Esophagus (tissue), 2 donors: ENCODE measurements at regions not wholly inside any gene's neighbourhood (a gene's known extent, or its start where the extent isn't known, plus 50 kb on each side); places are given as distances from the start of the nearest gene placed in this dataset.

Experiments
- H3K27ac ChIP-seq, 2 donors: one replicate each; pipeline ENCODE4 v1.5.1; 2013; ENCODE audit warnings: low read depth in 2 of 2, mild to moderate bottlenecking in 2 of 2, inconsistent platforms in 1 of 2, low read length in 1 of 2, moderate library complexity in 1 of 2
- H3K27me3 ChIP-seq, 2 donors: one replicate each; pipeline ENCODE4 v1.6.1; 2013; ENCODE audit warnings: low read length in 2 of 2, control low read depth in 1 of 2, mild to moderate bottlenecking in 1 of 2; ENCODE audit not compliant: insufficient read depth in 2 of 2, control insufficient read depth in 1 of 2
- H3K36me3 ChIP-seq, 2 donors: one replicate each; pipeline ENCODE4 v1.6.1; 2013; ENCODE audit warnings: low read length in 1 of 2; ENCODE audit not compliant: control insufficient read depth in 2 of 2, insufficient read depth in 2 of 2
- H3K4me1 ChIP-seq, 2 donors: one replicate each; pipeline ENCODE4 v1.6.1; 2013; ENCODE audit warnings: low read length in 1 of 2; ENCODE audit not compliant: control insufficient read depth in 2 of 2, insufficient read depth in 2 of 2
- H3K4me3 ChIP-seq, 2 donors: one replicate each; pipeline ENCODE4 v1.5.1; 2013; ENCODE audit warnings: low read length in 2 of 2, mild to moderate bottlenecking in 2 of 2, low read depth in 1 of 2, moderate library complexity in 1 of 2
- H3K9me3 ChIP-seq, 2 donors: one replicate each; pipeline ENCODE4 v1.6.1; 2013; ENCODE audit warnings: mild to moderate bottlenecking in 2 of 2, low read depth in 1 of 2, low read length in 1 of 2, moderate library complexity in 1 of 2; ENCODE audit not compliant: control insufficient read depth in 2 of 2, insufficient read depth in 1 of 2
- WGBS, 2 donors: extraction: QIAGEN DNeasy Blood & Tissue Kit; methylation state at CpG; one replicate each; pipeline ENCODE4 v1.1.7; 2013; 5-methylcytosine and 5-hydroxymethylcytosine counted together
- donor health status: healthy with polysubstance abuse.
- donor health status: Bipolar disorder and iron deficiency.

DNA sequence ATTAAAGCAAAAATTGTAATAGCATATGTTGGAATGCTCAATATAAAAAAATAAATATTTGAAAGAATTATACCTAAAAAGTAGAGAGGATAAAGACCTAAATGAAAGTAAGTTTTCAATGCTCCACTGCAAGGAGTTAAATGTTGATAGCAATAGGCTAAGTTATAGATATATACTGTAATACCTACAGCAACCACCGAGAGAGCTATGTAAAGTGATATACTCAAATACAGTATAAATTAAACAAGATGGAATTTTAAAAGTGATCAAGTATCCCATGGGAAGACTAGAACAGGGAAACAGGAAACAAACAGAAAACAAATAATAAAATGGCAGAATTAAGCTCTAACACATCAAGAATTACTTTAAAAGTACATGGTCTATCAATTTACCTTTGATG lies 73.9 kb downstream of the CASP3 start:
- no peaks in the 10 kb centered on the region for H3K4me1 ChIP-seq
- 34 to 49% methylated on average over 1 of the region's 1 CpG for WGBS, 2 donors
- no peak overlapping the region for H3K4me3 ChIP-seq
- H3K27me3 ChIP-seq = no peaks in the 10 kb centered on the region
- no peaks in the 10 kb centered on the region for H3K36me3 ChIP-seq
- H3K27ac ChIP-seq = no peak overlapping the region
- peaks cover 0 to under 1% of the 10 kb centered on the region in 2 donors for H3K9me3 ChIP-seq

DNA sequence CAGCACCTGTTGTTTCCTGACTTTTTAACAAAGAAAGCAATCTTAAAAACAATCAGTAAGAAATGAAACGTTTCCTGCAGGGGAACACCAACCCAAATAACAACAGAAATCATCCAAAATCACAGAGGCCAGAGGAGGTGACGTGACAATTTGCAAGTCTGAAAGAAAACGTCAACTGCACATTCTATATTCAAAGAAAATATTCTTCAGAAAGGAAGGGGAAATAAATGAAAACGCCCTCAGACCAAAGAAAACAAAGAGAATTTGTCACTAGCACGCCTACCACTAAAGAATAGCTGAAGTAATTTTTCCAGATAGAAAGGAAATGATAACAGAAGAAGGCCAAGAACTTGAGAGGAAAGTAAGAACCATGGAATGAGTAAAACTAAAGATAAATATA lies 74.4 kb downstream of the CASP3 start:
- H3K4me1 ChIP-seq = no peaks in the 10 kb centered on the region
- 53 to 58% methylated on average over 5 of the region's 5 CpGs for WGBS, 2 donors
- no peaks in the 10 kb centered on the region for H3K36me3 ChIP-seq
- no peaks in the 10 kb centered on the region for H3K27me3 ChIP-seq
- H3K4me3 ChIP-seq = no peak overlapping the region
- no peak overlapping the region for H3K27ac ChIP-seq
- H3K9me3 ChIP-seq = no peaks in the 10 kb centered on the region

DNA sequence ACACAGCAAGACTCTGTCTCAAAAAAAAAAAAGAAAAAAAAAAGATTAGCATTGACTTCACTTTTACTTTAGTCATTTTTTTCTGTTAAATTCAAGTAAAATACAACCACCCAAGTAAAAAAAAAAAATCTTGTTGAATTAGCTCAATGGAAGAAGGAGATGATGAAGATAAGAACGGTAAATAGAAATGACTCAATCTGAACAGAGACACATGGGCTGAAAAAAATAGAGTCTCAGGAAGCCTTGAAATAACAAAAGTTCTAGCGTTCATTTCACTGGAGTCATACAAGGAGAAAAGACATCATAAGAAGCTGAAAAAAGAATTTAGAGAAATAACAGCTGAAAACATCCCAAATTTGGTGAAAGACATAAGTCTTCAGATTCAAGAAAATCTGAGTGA lies 75.5 kb downstream of the CASP3 start:
- Histone ChIP-seq H3K27ac (no peak overlapping the region), H3K4me3 (no peak overlapping the region), H3K4me1 (no peaks in the 10 kb centered on the region), H3K9me3 (no peaks in the 10 kb centered on the region), H3K36me3 (no peaks in the 10 kb centered on the region), H3K27me3 (no peaks in the 10 kb centered on the region)
- 67% methylated on average over 2 of the region's 2 CpGs for WGBS, 2 donors

DNA sequence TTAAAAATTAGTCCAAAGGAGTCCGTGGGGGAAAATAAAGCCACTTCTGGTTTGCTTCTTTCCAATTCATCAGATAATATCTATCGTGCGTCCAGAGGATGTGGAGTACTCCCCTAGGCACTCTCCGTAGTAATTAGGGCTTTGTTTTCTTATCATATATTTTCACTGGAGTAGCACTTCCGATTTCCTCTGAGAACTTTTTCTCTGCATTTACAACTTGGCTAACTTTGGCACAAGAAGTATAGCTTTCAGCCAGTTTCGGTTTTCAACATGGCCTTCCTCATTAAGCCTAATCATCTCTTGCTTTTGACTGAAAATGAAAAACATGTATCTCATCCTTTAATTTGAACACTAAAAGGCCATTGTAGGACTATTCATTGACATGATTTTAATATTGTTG lies 80.5 kb downstream of the CASP3 start:
- H3K4me1 ChIP-seq = no peaks in the 10 kb centered on the region
- no peak overlapping the region for H3K4me3 ChIP-seq
- no peak overlapping the region for H3K27ac ChIP-seq
- no peaks in the 10 kb centered on the region for H3K36me3 ChIP-seq
- 77 to 78% methylated on average over 6 of the region's 6 CpGs for WGBS, 2 donors
- H3K9me3 ChIP-seq = no peaks in the 10 kb centered on the region
- H3K27me3 ChIP-seq = no peaks in the 10 kb centered on the region

DNA sequence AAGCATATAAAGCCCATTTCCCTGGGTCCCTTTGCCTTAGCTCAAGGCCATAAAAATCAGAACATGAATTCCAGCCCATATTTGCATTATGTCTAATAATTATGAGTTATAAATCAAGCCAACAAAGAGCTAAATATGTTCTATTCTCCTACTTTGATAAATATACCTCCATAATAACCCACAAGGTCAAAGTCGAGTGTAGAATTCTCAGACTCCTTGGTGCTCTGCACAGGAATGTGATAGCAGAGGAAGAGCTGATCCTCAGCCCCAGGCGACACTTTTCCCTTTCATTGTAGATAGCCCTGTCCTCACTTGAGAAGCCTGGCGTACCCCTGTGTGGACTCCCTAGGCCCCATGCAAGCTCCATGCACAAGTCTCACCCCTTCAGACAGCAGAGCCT lies 85.6 kb downstream of the CASP3 start:
- H3K4me3 ChIP-seq = no peak overlapping the region
- no peaks in the 10 kb centered on the region for H3K36me3 ChIP-seq
- no peak overlapping the region for H3K27ac ChIP-seq
- H3K27me3 ChIP-seq = no peaks in the 10 kb centered on the region
- no peaks in the 10 kb centered on the region for H3K9me3 ChIP-seq
- no peaks in the 10 kb centered on the region for H3K4me1 ChIP-seq
- 85 to 95% methylated on average over 3 of the region's 3 CpGs for WGBS, 2 donors

DNA sequence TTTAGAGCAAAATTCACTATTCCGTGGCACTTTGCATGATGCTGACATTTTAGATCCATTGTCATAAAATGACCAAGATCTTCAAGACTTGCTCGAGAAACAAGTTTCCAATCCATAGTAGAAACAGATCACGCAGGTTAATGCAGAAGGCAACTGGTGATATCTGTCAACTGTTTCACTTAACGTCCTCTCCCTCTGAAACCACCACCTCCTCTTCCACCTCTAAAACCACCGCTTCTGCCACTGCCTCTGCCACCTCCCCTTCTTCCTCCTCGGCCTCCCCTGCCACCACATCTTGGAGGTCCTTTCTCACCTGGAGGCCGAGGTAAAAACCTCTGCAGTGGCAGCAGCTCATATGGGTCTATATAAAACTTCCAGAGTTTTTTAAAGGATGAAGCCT lies 84.6 kb upstream of the IRF2 start:
- H3K27me3 ChIP-seq = no peaks in the 10 kb centered on the region
- no peak overlapping the region for H3K27ac ChIP-seq
- H3K36me3 ChIP-seq = no peaks in the 10 kb centered on the region
- no peaks in the 10 kb centered on the region for H3K9me3 ChIP-seq
- H3K4me1 ChIP-seq = no peaks in the 10 kb centered on the region
- no peak overlapping the region for H3K4me3 ChIP-seq
- WGBS, 2 donors = 72 to 74% methylated on average over 7 of the region's 7 CpGs

DNA sequence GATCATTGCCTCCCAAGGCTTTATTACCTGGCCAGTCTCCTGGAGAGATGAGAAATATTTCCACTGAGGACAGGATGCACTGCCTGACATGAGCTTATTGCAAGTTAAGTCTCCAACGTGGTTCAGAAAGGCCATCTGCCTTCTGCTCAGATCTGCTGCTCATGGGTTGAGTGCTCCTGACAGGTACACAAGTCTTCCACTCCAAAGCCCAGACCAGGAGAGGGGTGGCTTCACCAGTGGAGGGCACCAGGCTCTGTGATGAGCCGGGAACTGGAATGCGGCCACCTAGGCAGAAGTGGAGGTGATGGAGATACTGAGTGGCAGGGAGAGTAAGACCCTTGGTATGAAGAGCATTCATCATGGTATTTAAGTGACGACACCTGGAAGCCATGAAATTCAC lies 79.5 kb upstream of the IRF2 start:
- 87 to 91% methylated on average over 4 of the region's 4 CpGs for WGBS, 2 donors
- Histone ChIP-seq H3K36me3 (no peaks in the 10 kb centered on the region), H3K27me3 (no peaks in the 10 kb centered on the region), H3K4me3 (no peak overlapping the region), H3K4me1 (no peaks in the 10 kb centered on the region), H3K9me3 (no peaks in the 10 kb centered on the region), H3K27ac (no peak overlapping the region)

DNA sequence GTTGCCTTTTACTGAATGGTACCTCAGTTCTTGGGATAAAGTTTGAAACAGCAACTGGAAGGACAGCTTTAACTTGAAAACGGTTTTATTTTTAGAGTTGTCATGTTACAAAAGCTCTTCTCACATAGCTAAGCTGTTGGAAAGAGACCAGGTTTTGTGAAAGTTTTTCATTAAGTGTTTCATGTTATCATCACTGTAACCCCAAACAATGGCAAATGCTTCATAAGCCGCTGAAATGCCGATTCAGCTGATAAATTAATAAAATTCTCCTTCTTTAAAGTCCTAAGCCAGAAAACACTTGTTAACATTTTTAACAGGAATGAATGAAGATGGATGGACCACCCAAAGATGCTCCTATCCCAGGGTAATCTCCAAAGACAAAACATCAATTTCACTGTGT lies 76.1 kb upstream of the IRF2 start:
- H3K4me3 ChIP-seq = no peak overlapping the region
- no peaks in the 10 kb centered on the region for H3K4me1 ChIP-seq
- WGBS, 2 donors = 37 to 51% methylated on average over 3 of the region's 3 CpGs
- no peaks in the 10 kb centered on the region for H3K9me3 ChIP-seq
- H3K27ac ChIP-seq = no peak overlapping the region
- H3K27me3 ChIP-seq = no peaks in the 10 kb centered on the region
- no peaks in the 10 kb centered on the region for H3K36me3 ChIP-seq

DNA sequence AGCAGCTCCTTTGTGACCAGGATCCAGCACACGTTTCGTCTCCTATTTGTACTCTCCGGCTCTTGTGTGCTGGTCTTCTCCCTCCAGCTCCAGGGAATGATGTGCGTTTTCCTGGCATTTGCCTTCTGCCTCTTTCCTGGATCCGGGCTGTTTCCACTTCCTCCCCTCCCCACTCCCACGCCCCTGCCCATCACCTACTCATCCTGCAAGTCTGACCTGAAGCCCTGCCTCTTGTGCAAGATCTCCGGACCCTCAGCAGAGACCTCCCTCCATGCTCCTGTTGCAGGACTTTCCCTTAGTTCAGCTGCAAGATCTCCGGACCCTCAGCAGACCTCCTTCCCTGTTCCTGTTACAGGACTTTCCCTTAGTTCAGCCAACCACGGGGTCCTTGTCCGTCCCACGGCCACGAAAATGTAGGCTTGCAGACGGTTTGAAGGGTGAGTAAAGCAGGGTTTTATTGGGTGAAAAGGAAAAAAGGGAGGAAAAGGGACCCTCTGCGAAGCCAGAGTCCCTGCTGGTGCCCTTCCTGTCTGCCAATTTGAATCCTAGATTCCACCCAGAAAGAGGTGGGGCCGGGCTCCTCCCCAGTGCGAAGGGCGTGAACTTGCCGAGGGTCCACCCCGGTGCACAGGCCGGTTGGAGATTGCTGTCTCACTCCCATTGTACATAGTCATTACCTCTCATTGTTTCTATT lies 74.4 kb upstream of the IRF2 start:
- no peak overlapping the region for H3K4me3 ChIP-seq
- H3K9me3 ChIP-seq = no peaks in the 10 kb centered on the region
- H3K27me3 ChIP-seq = no peaks in the 10 kb centered on the region
- no peaks in the 10 kb centered on the region for H3K36me3 ChIP-seq
- 65 to 74% methylated on average over 20 of the region's 20 CpGs for WGBS, 2 donors
- H3K27ac ChIP-seq = no peak overlapping the region
- no peaks in the 10 kb centered on the region for H3K4me1 ChIP-seq

DNA sequence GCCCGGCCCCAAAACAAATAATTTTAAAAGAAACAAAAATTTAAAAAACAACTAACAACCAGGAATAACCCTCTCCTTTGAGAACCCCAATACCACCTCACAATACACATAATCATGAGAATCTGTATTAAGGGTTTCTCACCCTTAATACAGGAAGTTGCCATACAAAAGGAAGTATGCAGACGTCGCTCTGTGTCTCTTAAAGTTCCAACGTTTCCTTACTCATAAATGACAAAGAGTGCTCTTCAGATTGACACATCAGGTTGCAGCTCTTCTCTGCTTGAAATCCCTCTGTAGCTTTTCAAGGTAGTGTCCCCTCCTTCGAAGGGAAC lies 73.9 kb upstream of the IRF2 start:
- 51 to 61% methylated on average over 5 of the region's 5 CpGs for WGBS, 2 donors
- Histone ChIP-seq H3K4me1 (no peaks in the 10 kb centered on the region), H3K4me3 (no peak overlapping the region), H3K9me3 (no peaks in the 10 kb centered on the region), H3K27me3 (no peaks in the 10 kb centered on the region), H3K36me3 (no peaks in the 10 kb centered on the region), H3K27ac (no peak overlapping the region)
